ENCODE measurements at regions not wholly inside any gene's neighbourhood (a gene's known extent, or its start where the extent isn't known, plus 50 kb on each side); places are given as distances from the start of the nearest gene placed in this dataset.

- no peaks in the 10 kb centered on the region for H3K4me1 ChIP-seq
- no peak overlapping the region for H3K4me3 ChIP-seq
- TF ChIP-seq POLR2AphosphoS5 (IDR thresholded peaks at IDR 0.05) (no peak), POLR2A (IDR thresholded peaks at IDR 0.05) (no peak), CTCF (IDR thresholded peaks at IDR 0.05) (no peak)
- intact Hi-C loops (cut with DNase I; ENCODE audit: low total_unique reads), result loop anchor here (10.0 kb wide), 1 partner anchor 58 kb away; no protein-coding TSS in a partner anchor
- no peak for DNase-seq (ENCODE audit: low spot score in 2 of 2)
- no peaks in the 10 kb centered on the region for H3K36me3 ChIP-seq
- no peaks in the 10 kb centered on the region for H3K27me3 ChIP-seq
- peaks cover 10 to 13% of the 10 kb centered on the region in 2 donors for H3K9me3 ChIP-seq
- H3K27ac ChIP-seq, result peak overlapping the region; percentile 25 to 57
These were observed 260.4 kb downstream of the RPLP1 start for GRCh38 chr15:69712991-69713390.

- TF ChIP-seq POLR2A (IDR thresholded peaks at IDR 0.05), result no peak
- TF ChIP-seq POLR2AphosphoS5 (IDR thresholded peaks at IDR 0.05), result no peak
- no peak for TF ChIP-seq CTCF (IDR thresholded peaks at IDR 0.05)
- DNase-seq (ENCODE audit: low spot score in 2 of 2), result no peak
- Histone ChIP-seq H3K4me3 (no peak overlapping the region), H3K9me3 (peaks cover 2 to 5% of the 10 kb centered on the region in 2 donors), H3K27me3 (no peaks in the 10 kb centered on the region), H3K4me1 (no peaks in the 10 kb centered on the region), H3K27ac (no peak overlapping the region), H3K36me3 (no peaks in the 10 kb centered on the region)
- intact Hi-C loops (cut with DNase I; ENCODE audit: low total_unique reads), result loop anchor here (10.0 kb wide), 1 partner anchor 59 kb away; no protein-coding TSS in a partner anchor
These were observed 261.3 kb downstream of the RPLP1 start for GRCh38 chr15:69713726-69714559.

DNA sequence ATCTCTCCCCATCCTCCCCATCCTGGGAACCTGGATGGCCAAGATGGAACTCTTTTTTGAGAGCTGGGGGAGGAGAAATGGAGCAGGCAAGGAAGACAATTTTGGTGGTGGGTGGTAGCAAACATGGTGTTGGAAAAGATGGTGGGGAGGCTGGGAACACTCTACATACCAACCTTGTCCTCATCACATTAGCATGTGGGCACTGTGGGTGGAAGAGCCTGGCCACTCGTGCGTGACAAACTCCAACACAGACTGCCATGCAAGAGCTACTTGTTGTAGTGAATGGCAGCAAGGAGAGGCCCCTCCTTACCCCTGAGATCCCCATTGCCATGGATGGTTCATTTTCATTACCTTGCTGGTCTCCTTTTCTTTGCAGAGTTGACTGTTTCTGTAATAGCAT is 262.6 kb downstream of the RPLP1 start:
- no peak for DNase-seq (ENCODE audit: low spot score in 2 of 2)
- no peak overlapping the region for H3K27ac ChIP-seq
- H3K4me1 ChIP-seq, result no peaks in the 10 kb centered on the region
- TF ChIP-seq CTCF (IDR thresholded peaks at IDR 0.05), result no peak
- no peak for TF ChIP-seq POLR2AphosphoS5 (IDR thresholded peaks at IDR 0.05)
- TF ChIP-seq POLR2A (IDR thresholded peaks at IDR 0.05), result no peak
- H3K36me3 ChIP-seq, result no peaks in the 10 kb centered on the region
- H3K9me3 ChIP-seq, result no peaks in the 10 kb centered on the region
- no peaks in the 10 kb centered on the region for H3K27me3 ChIP-seq
- intact Hi-C loops (cut with DNase I; ENCODE audit: low total_unique reads), result loop anchor here (10.0 kb wide), 1 partner anchor 60 kb away; no protein-coding TSS in a partner anchor
- no peak overlapping the region for H3K4me3 ChIP-seq

DNA sequence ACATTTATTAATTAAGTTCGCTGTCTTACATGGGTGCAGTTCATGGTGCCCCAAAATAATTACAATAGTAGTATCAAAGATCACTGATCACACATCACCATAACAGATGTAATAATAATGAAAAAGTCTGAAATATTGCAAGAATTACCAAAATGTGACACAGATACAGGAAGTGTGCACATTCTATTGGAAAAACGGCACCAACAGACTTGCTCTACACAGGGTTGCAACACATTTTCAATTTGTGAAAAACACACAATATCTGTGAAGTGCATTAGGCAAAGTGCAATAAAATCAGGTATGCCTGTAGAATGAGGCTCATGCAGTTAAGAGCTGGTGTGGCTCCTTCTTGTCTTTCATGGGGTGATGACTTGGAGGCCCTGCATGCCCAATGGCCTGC is 265.8 kb downstream of the RPLP1 start:
- H3K9me3 ChIP-seq, result no peaks in the 10 kb centered on the region
- TF ChIP-seq CTCF (IDR thresholded peaks at IDR 0.05) (no peak), POLR2AphosphoS5 (IDR thresholded peaks at IDR 0.05) (no peak), POLR2A (IDR thresholded peaks at IDR 0.05) (no peak)
- H3K4me3 ChIP-seq, result no peak overlapping the region
- H3K4me1 ChIP-seq, result no peaks in the 10 kb centered on the region
- DNase-seq (ENCODE audit: low spot score in 2 of 2), result no peak
- H3K27ac ChIP-seq, result no peak overlapping the region
- intact Hi-C loops (cut with DNase I; ENCODE audit: low total_unique reads), result loop anchor here (10.0 kb wide), 1 partner anchor 64 kb away; no protein-coding TSS in a partner anchor
- H3K27me3 ChIP-seq, result no peaks in the 10 kb centered on the region
- no peaks in the 10 kb centered on the region for H3K36me3 ChIP-seq

GRCh38 chr15:69718916-69719315 is 266.3 kb downstream of the RPLP1 start:
- TF ChIP-seq POLR2AphosphoS5 (IDR thresholded peaks at IDR 0.05) (peak in 1 of 3 donors; percentile 19), POLR2A (IDR thresholded peaks at IDR 0.05) (no peak)
- Histone ChIP-seq H3K36me3 (no peaks in the 10 kb centered on the region), H3K27me3 (no peaks in the 10 kb centered on the region), H3K27ac (peak overlapping the region in 1 of 2 donors; percentile 20), H3K4me3 (no peak overlapping the region), H3K4me1 (no peaks in the 10 kb centered on the region), H3K9me3 (no peaks in the 10 kb centered on the region)
- intact Hi-C loops (cut with DNase I; ENCODE audit: low total_unique reads), result loop anchor here (10.0 kb wide), 1 partner anchor 64 kb away; no protein-coding TSS in a partner anchor
- DNase-seq (ENCODE audit: low spot score in 2 of 2), result peak in 1 of 2 donors; percentile 32
